ENCODE measurements at regions not wholly inside any gene's neighbourhood (a gene's known extent, or its start where the extent isn't known, plus 50 kb on each side); places are given as distances from the start of the nearest gene placed in this dataset.

- Histone ChIP-seq H3K36me3 (ENCODE audit: control insufficient read depth, insufficient read depth, low read length) (no peaks in the 10 kb centered on the region), H3K27me3 (ENCODE audit: control insufficient read depth, insufficient read depth, low read length) (no peaks in the 10 kb centered on the region), H3K4me1 (ENCODE audit: control insufficient read depth, insufficient read depth, low read length) (no peaks in the 10 kb centered on the region), H3K9me3 (ENCODE audit: control insufficient read depth, insufficient read depth, low read length) (no peaks in the 10 kb centered on the region), H3K27ac (ENCODE audit: low read length) (no peak overlapping the region), H3K4me3 (ENCODE audit: low read length) (no peak overlapping the region)
- 55% methylated on average over 23 of the region's 23 CpGs for WGBS (ENCODE audit: insufficient coverage)
- Mint-ChIP-seq H3K27ac (no peak overlapping the region), H3K4me1 (no peaks in the 10 kb centered on the region), H3K27me3 (ENCODE audit: low read depth in 2 of 2) (peaks cover 0 to 3% of the 10 kb centered on the region in 2 donors), H3K9me3 (no peaks in the 10 kb centered on the region), H3K4me3 (no peak overlapping the region), H3K36me3 (no peaks in the 10 kb centered on the region)
- TF ChIP-seq, protein P1, sequence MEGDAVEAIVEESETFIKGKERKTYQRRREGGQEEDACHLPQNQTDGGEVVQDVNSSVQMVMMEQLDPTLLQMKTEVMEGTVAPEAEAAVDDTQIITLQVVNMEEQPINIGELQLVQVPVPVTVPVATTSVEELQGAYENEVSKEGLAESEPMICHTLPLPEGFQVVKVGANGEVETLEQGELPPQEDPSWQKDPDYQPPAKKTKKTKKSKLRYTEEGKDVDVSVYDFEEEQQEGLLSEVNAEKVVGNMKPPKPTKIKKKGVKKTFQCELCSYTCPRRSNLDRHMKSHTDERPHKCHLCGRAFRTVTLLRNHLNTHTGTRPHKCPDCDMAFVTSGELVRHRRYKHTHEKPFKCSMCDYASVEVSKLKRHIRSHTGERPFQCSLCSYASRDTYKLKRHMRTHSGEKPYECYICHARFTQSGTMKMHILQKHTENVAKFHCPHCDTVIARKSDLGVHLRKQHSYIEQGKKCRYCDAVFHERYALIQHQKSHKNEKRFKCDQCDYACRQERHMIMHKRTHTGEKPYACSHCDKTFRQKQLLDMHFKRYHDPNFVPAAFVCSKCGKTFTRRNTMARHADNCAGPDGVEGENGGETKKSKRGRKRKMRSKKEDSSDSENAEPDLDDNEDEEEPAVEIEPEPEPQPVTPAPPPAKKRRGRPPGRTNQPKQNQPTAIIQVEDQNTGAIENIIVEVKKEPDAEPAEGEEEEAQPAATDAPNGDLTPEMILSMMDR (IDR thresholded peaks at IDR 0.05) = no peak
- intact Hi-C loops (cut with micrococcal nuclease) = no loop called here
- DNase-seq (no peak), ATAC-seq (no peak)
Measured at GRCh38 chr22:48894064-48894671, 933.5 kb downstream of the BRD1 start.

DNA sequence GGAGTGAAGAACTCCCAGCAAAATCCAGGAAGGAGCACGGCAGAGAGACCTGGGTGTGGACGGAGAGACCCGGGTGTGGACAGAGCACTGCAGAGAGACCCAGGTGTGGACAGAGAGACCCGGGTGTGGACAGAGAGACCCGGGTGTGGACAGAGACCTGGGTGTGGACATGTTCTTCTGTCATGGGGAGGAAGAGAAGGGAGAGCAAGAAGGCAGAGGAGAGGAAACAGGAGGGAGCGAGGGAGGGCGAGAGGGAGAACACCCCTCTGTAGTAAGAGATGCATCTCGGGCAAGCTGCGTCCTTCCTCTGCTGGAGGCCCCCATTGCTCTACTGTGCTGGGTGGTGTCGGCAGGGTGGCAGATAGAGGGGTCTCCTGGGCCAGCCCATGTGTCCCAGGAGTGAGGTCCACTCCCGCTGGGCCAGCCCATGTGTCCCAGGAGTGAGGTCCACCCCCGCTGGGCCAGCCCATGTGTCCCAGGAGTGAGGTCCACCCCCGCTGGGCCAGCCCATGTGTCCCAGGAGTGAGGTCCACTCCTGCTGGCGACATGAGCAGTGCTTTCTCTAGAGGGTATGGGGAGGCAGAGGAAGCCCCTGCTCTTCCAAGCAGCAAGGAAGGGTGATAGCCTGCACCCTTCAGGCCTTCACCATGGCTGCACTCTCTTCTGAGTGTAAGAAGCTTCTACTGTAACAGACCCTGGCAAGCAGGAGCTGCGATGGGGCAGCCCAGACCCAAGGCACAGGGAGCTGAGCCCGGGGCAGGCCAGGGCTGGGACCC, 934.2 kb downstream of the BRD1 start:
- H3K36me3 Mint-ChIP-seq = no peaks in the 10 kb centered on the region
- no peak for ATAC-seq

GRCh38 chr22:48892578-48893287, 934.9 kb downstream of the BRD1 start:
- no peaks in the 10 kb centered on the region for H3K9me3 ChIP-seq (ENCODE audit: control insufficient read depth, insufficient read depth, low read length)
- no peaks in the 10 kb centered on the region for H3K36me3 Mint-ChIP-seq

More for the DNA sequence above, 934.2 kb downstream of the BRD1 start:
- Mint-ChIP-seq H3K4me1 (no peaks in the 10 kb centered on the region), H3K27me3 (ENCODE audit: low read depth in 2 of 2) (peaks cover 0 to 3% of the 10 kb centered on the region in 2 donors), H3K9me3 (no peaks in the 10 kb centered on the region), H3K27ac (no peak overlapping the region), H3K4me3 (no peak overlapping the region)
- no peak overlapping the region for H3K4me3 ChIP-seq (ENCODE audit: low read length)
- H3K27ac ChIP-seq (ENCODE audit: low read length) = no peak overlapping the region
- 88% methylated on average over 16 of the region's 16 CpGs for WGBS (ENCODE audit: insufficient coverage)
- H3K27me3 ChIP-seq (ENCODE audit: control insufficient read depth, insufficient read depth, low read length) = no peaks in the 10 kb centered on the region
- no peaks in the 10 kb centered on the region for H3K4me1 ChIP-seq (ENCODE audit: control insufficient read depth, insufficient read depth, low read length)
- no peaks in the 10 kb centered on the region for H3K9me3 ChIP-seq (ENCODE audit: control insufficient read depth, insufficient read depth, low read length)
- intact Hi-C loops (cut with micrococcal nuclease) = no loop called here
- DNase-seq = no peak
- TF ChIP-seq, protein P1 (IDR thresholded peaks at IDR 0.05) = no peak
- no peaks in the 10 kb centered on the region for H3K36me3 ChIP-seq (ENCODE audit: control insufficient read depth, insufficient read depth, low read length)

More at GRCh38 chr22:48892578-48893287, 934.9 kb downstream of the BRD1 start:
- Histone ChIP-seq H3K4me1 (ENCODE audit: control insufficient read depth, insufficient read depth, low read length) (no peaks in the 10 kb centered on the region), H3K27me3 (ENCODE audit: control insufficient read depth, insufficient read depth, low read length) (no peaks in the 10 kb centered on the region), H3K4me3 (ENCODE audit: low read length) (no peak overlapping the region), H3K27ac (ENCODE audit: low read length) (no peak overlapping the region), H3K36me3 (ENCODE audit: control insufficient read depth, insufficient read depth, low read length) (no peaks in the 10 kb centered on the region)
- Mint-ChIP-seq H3K27ac (no peak overlapping the region), H3K9me3 (no peaks in the 10 kb centered on the region), H3K4me1 (no peaks in the 10 kb centered on the region), H3K27me3 (ENCODE audit: low read depth in 2 of 2) (peaks cover 0 to 3% of the 10 kb centered on the region in 2 donors), H3K4me3 (no peak overlapping the region)
- WGBS (ENCODE audit: insufficient coverage) = 74% methylated on average over 14 of the region's 14 CpGs
- intact Hi-C loops (cut with micrococcal nuclease) = no loop called here
- ATAC-seq (no peak), DNase-seq (no peak)
- TF ChIP-seq, protein P1 (IDR thresholded peaks at IDR 0.05) = no peak
